Keratinocyte (primary cell): ENCODE measurements at regions not wholly inside any gene's neighbourhood (a gene's known extent, or its start where the extent isn't known, plus 50 kb on each side); places are given as distances from the start of the nearest gene placed in this dataset.

Experiments used
- CTCF ChIP-seq, 3 experiments: IDR thresholded peaks in 1 of 3; conservative IDR thresholded peaks in 1 of 3; optimal IDR thresholded peaks in 1 of 3; 2 replicates in 2 of 3; 3 replicates in 1 of 3; pipeline versions ENCODE3 to v1.5.1; 2011; ENCODE audit warnings: low read length in 3 of 3, mild to moderate bottlenecking in 3 of 3, moderate library complexity in 2 of 3, control low read depth in 1 of 3, inconsistent platforms in 1 of 3; ENCODE audit not compliant: insufficient read depth in 2 of 3; ENCODE audit errors: extremely low read depth in 1 of 3
- EZH2 ChIP-seq: IDR thresholded peaks from one replicate; pipeline ENCODE4 v1.6.1; 2012; ENCODE audit warnings: inconsistent platforms, mild to moderate bottlenecking, low read length, moderate library complexity

- TF ChIP-seq CTCF (optimal IDR thresholded peaks at IDR 0.05 in 1 of 3, IDR thresholded peaks at IDR 0.05 in 1 of 3, conservative IDR thresholded peaks at IDR 0.05 in 1 of 3; ENCODE audit: extremely low read depth in 1 of 3, insufficient read depth in 2 of 3, low read length in 3 of 3) = no peak
- TF ChIP-seq EZH2 = no peak
Observed at GRCh38 chr1:177480741-177481305, 310.1 kb downstream of the BRINP2 start.
